Choroid plexus epithelial cell (primary cell): ENCODE measurements at regions not wholly inside any gene's neighbourhood (a gene's known extent, or its start where the extent isn't known, plus 50 kb on each side); places are given as distances from the start of the nearest gene placed in this dataset.

Source experiments
- DNase-seq: peaks from one replicate; pipeline ENCODE4 v3.0.0-alpha.2; 2010; ENCODE audit warnings: low read depth
- H3K4me3 ChIP-seq: 2 replicates; pipeline ENCODE4 v1.5.1; 2011; ENCODE audit warnings: low read depth, mild to moderate bottlenecking, control low read depth, low read length, moderate library complexity
- CTCF ChIP-seq: conservative IDR thresholded peaks from 2 replicates; pipeline ENCODE4 v1.5.1; 2011; ENCODE audit warnings: low read depth, mild to moderate bottlenecking, control low read depth, inconsistent platforms, low read length, moderate library complexity

GRCh38 chr3:182309120-182309519 lies 484.2 kb upstream of the ATP11B start:
- no peak for TF ChIP-seq CTCF
- no peak for DNase-seq
- H3K4me3 ChIP-seq = no peak overlapping the region

GRCh38 chr3:182315313-182315712 lies 478.0 kb upstream of the ATP11B start:
- no peak for TF ChIP-seq CTCF
- DNase-seq = no peak
- no peak overlapping the region for H3K4me3 ChIP-seq

- TF ChIP-seq CTCF = no peak
- H3K4me3 ChIP-seq = no peak overlapping the region
- no peak for DNase-seq
These were observed 470.1 kb upstream of the ATP11B start for GRCh38 chr3:182323126-182323700.

GRCh38 chr3:182323898-182324297 lies 469.4 kb upstream of the ATP11B start:
- no peak for DNase-seq
- no peak for TF ChIP-seq CTCF

GRCh38 chr3:182325213-182325950 lies 467.9 kb upstream of the ATP11B start:
- DNase-seq = no peak
- H3K4me3 ChIP-seq = no peak overlapping the region
- no peak for TF ChIP-seq CTCF

More at GRCh38 chr3:182323898-182324297, 469.4 kb upstream of the ATP11B start:
- no peak overlapping the region for H3K4me3 ChIP-seq

- DNase-seq = no peak
- H3K4me3 ChIP-seq = no peak overlapping the region
- TF ChIP-seq CTCF = no peak
These were observed 466.1 kb upstream of the ATP11B start for GRCh38 chr3:182327196-182327681.

DNA sequence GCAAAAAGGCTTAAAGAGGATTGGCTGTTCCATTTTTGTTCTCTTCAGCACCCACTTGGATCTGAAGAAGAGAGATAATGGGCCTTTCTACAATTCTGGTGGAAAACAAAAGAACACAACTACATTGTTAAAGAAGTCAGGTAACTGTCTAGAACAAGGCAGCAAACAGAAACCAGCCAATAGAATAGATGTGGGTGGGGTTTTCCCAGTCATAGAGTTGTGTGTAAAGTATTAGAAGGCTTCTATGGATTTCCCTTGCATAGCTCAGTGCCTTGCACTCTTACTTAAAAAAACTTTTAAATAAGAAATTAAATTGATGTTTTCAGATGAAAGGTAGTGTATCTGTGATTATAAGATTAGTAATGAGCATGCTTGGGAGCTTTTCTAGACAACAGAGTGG lies 462.7 kb upstream of the ATP11B start:
- TF ChIP-seq CTCF = no peak
- DNase-seq = no peak
- H3K4me3 ChIP-seq = no peak overlapping the region
